H9 (cell line): ENCODE measurements at regions not wholly inside any gene's neighbourhood (a gene's known extent, or its start where the extent isn't known, plus 50 kb on each side); places are given as distances from the start of the nearest gene placed in this dataset.

Experiments used
- DNase-seq: peaks from one replicate; pipeline ENCODE4 v3.0.0-alpha.2; 2017
- H2AFZ ChIP-seq: one replicate; pipeline ENCODE4 v1.6.1; 2013; ENCODE audit warnings: mild to moderate bottlenecking, low read length, control low read depth, moderate library complexity
- H2AK5ac ChIP-seq: 2 replicates; pipeline ENCODE4 v1.6.1; 2013; ENCODE audit warnings: low read length, control low read depth, mixed read lengths; ENCODE audit not compliant: insufficient read length
- H2BK120ac ChIP-seq: one replicate; pipeline ENCODE4 v1.6.1; 2013; ENCODE audit warnings: low read depth, mild to moderate bottlenecking, low read length, control low read depth, inconsistent platforms; ENCODE audit not compliant: poor library complexity, severe bottlenecking
- H2BK12ac ChIP-seq: 2 replicates; pipeline ENCODE4 v1.6.1; 2013; ENCODE audit warnings: low read length, control low read depth, mixed read lengths, low read depth; ENCODE audit not compliant: insufficient read length
- H2BK15ac ChIP-seq: 2 replicates; pipeline ENCODE4 v1.6.1; 2013; ENCODE audit warnings: low read depth, low read length, control low read depth
- H2BK20ac ChIP-seq: one replicate; pipeline ENCODE4 v1.6.1; 2013; ENCODE audit warnings: low read depth, mild to moderate bottlenecking, low read length, control low read depth, inconsistent platforms; ENCODE audit not compliant: poor library complexity, severe bottlenecking
- H2BK5ac ChIP-seq: 2 replicates; pipeline ENCODE4 v1.6.1; 2013; ENCODE audit warnings: low read length, control low read depth, mixed read lengths; ENCODE audit not compliant: insufficient read length
- H3K14ac ChIP-seq: 2 replicates; pipeline ENCODE4 v1.6.1; 2013; ENCODE audit warnings: low read length, control low read depth; ENCODE audit not compliant: insufficient read depth
- H3K18ac ChIP-seq: 2 replicates; pipeline ENCODE4 v1.6.1; 2013; ENCODE audit warnings: low read depth, mild to moderate bottlenecking, mixed read lengths, low read length, control low read depth; ENCODE audit not compliant: insufficient read length
- H3K23ac ChIP-seq: 2 replicates; pipeline ENCODE4 v1.6.1; 2013; ENCODE audit warnings: low read length, control low read depth, mixed read lengths, low read depth; ENCODE audit not compliant: insufficient read length
- H3K23me2 ChIP-seq: 2 replicates; pipeline ENCODE4 v1.6.1; 2013; ENCODE audit warnings: low read depth, mild to moderate bottlenecking, mixed read lengths, low read length, control low read depth; ENCODE audit not compliant: insufficient read length, poor library complexity, severe bottlenecking
- H3K27ac ChIP-seq: 2 replicates; pipeline ENCODE4 v1.5.1; 2013; ENCODE audit warnings: low read length, control low read depth, mixed read lengths, low read depth; ENCODE audit not compliant: insufficient read length
- H3K27me3 ChIP-seq: 2 replicates; pipeline ENCODE4 v1.6.1; 2013; ENCODE audit warnings: low read length, control low read depth, inconsistent platforms; ENCODE audit not compliant: insufficient read depth
- H3K4ac ChIP-seq: 2 replicates; pipeline ENCODE4 v1.6.1; 2013; ENCODE audit warnings: low read depth, mild to moderate bottlenecking, control low read depth, inconsistent platforms, low read length, moderate library complexity
- H3K4me1 ChIP-seq: 2 replicates; pipeline ENCODE4 v1.6.1; 2013; ENCODE audit warnings: low read length, control low read depth, inconsistent platforms; ENCODE audit not compliant: insufficient read depth
- H3K4me2 ChIP-seq: 2 replicates; pipeline ENCODE4 v1.6.1; 2013; ENCODE audit warnings: low read length, control low read depth, mixed read lengths; ENCODE audit not compliant: insufficient read length, insufficient read depth
- H3K56ac ChIP-seq: 2 replicates; pipeline ENCODE4 v1.6.1; 2013; ENCODE audit warnings: low read depth, mild to moderate bottlenecking, mixed read lengths, low read length, control low read depth; ENCODE audit not compliant: insufficient read length
- H3K79me1 ChIP-seq: 2 replicates; pipeline ENCODE4 v1.6.1; 2013; ENCODE audit warnings: low read depth, mild to moderate bottlenecking, moderate library complexity, low read length, control low read depth, inconsistent platforms; ENCODE audit not compliant: insufficient read depth, poor library complexity, severe bottlenecking
- H3K79me2 ChIP-seq: 2 replicates; pipeline ENCODE4 v1.6.1; 2013; ENCODE audit warnings: low read length, control low read depth, inconsistent platforms; ENCODE audit not compliant: insufficient read depth
- H3K9ac ChIP-seq: 2 replicates; pipeline ENCODE4 v1.6.1; 2013; ENCODE audit warnings: low read length, control low read depth, mixed read lengths; ENCODE audit not compliant: insufficient read length; ENCODE audit errors: extremely low read depth
- H3K9me3 ChIP-seq: one replicate; pipeline ENCODE4 v1.6.1; 2013; ENCODE audit warnings: low read depth, low read length, inconsistent platforms; ENCODE audit not compliant: control insufficient read depth
- H3T11ph ChIP-seq: one replicate; pipeline ENCODE4 v1.6.1; 2013; ENCODE audit warnings: mild to moderate bottlenecking, low read length, control low read depth, inconsistent platforms
- H4K20me1 ChIP-seq: one replicate; pipeline ENCODE4 v1.6.1; 2013; ENCODE audit not compliant: control insufficient read depth, insufficient read length, insufficient read depth
- H4K5ac ChIP-seq: 2 replicates; pipeline ENCODE4 v1.6.1; 2013; ENCODE audit warnings: low read depth, mild to moderate bottlenecking, mixed read lengths, low read length, control low read depth; ENCODE audit not compliant: insufficient read length
- H4K8ac ChIP-seq: replicated peaks from 2 replicates; pipeline ENCODE4 v1.6.1; 2013; ENCODE audit warnings: low read length, control low read depth, mixed read lengths, low read depth; ENCODE audit not compliant: insufficient read length
- H4K91ac ChIP-seq: 2 replicates; pipeline ENCODE4 v1.6.1; 2013; ENCODE audit warnings: low read depth, mild to moderate bottlenecking, moderate library complexity, mixed read lengths, low read length, control low read depth; ENCODE audit not compliant: insufficient read length
- H3K27ac Mint-ChIP-seq, 3 experiments: 2 replicates in 2 of 3; 3 replicates in 1 of 3; pipeline ENCODE4 v1.8.0; 2020 to 2021; ENCODE audit warnings: mixed read lengths in 3 of 3, mild to moderate bottlenecking in 1 of 3, moderate library complexity in 1 of 3
- H3K27me3 Mint-ChIP-seq: 2 replicates; pipeline ENCODE4 v1.8.0; 2021; ENCODE audit warnings: low read depth, mild to moderate bottlenecking, moderate library complexity, mixed read lengths
- H3K36me3 Mint-ChIP-seq, 3 experiments: 2 replicates in 2 of 3; 3 replicates in 1 of 3; pipeline ENCODE4 v1.8.0; 2020 to 2021; ENCODE audit warnings: low read depth in 3 of 3, mixed read lengths in 3 of 3; ENCODE audit not compliant: insufficient read depth in 1 of 3
- H3K4me1 Mint-ChIP-seq, 2 experiments: 2 replicates each; pipeline ENCODE4 v1.8.0; 2020; ENCODE audit warnings: mixed read lengths in 2 of 2
- H3K4me3 Mint-ChIP-seq, 2 experiments: 2 replicates in 1 of 2; 3 replicates in 1 of 2; pipeline ENCODE4 v1.8.0; 2020 to 2021; ENCODE audit warnings: mild to moderate bottlenecking in 2 of 2, mixed read lengths in 2 of 2, moderate library complexity in 1 of 2
- H3K9me3 Mint-ChIP-seq, 2 experiments: 2 replicates in 1 of 2; 3 replicates in 1 of 2; pipeline ENCODE4 v1.8.0; 2020; ENCODE audit warnings: mild to moderate bottlenecking in 2 of 2, mixed read lengths in 2 of 2, moderate library complexity in 1 of 2
- CTCF ChIP-seq: fragments of 200-600 bp; sonication (generic); conservative IDR thresholded peaks from 3 replicates; pipeline ENCODE4 v1.8.0; 2021; ENCODE audit warnings: antibody characterized with exemption, mild to moderate bottlenecking

GRCh38 chr13:74066937-74067336, 67.3 kb downstream of the KLF12 start:
- H3T11ph ChIP-seq, result no peak overlapping the region
- no peak overlapping the region for H2AK5ac ChIP-seq
- H3K9ac ChIP-seq, result no peak overlapping the region
- DNase-seq, result no peak
- H3K9me3 ChIP-seq, result no peaks in the 10 kb centered on the region
- no peak overlapping the region for H3K23ac ChIP-seq
- Mint-ChIP-seq H3K27ac (no peak overlapping the region), H3K4me1 (no peaks in the 10 kb centered on the region), H3K27me3 (no peaks in the 10 kb centered on the region), H3K4me3 (no peak overlapping the region), H3K9me3 (no peaks in the 10 kb centered on the region), H3K36me3 (no peaks in the 10 kb centered on the region; a peak in 1 of 7 replicates)
- H4K5ac ChIP-seq, result no peak overlapping the region
- no peaks in the 10 kb centered on the region for H3K79me1 ChIP-seq
- H3K23me2 ChIP-seq, result no peaks in the 10 kb centered on the region
- no peaks in the 10 kb centered on the region for H4K20me1 ChIP-seq
- H2BK20ac ChIP-seq, result no peak overlapping the region
- H3K4ac ChIP-seq, result no peak overlapping the region
- no peak overlapping the region for H4K91ac ChIP-seq
- no peak overlapping the region for H2BK120ac ChIP-seq
- H3K79me2 ChIP-seq, result no peaks in the 10 kb centered on the region
- no peak overlapping the region for H3K4me2 ChIP-seq
- H3K4me1 ChIP-seq, result no peaks in the 10 kb centered on the region
- H2AFZ ChIP-seq, result no peak overlapping the region
- H3K18ac ChIP-seq, result no peak overlapping the region
- no peak overlapping the region for H4K8ac ChIP-seq
- no peak overlapping the region for H2BK5ac ChIP-seq
- H3K56ac ChIP-seq, result no peak overlapping the region
- no peak overlapping the region for H2BK12ac ChIP-seq
- H3K27ac ChIP-seq, result no peak overlapping the region
- H3K27me3 ChIP-seq, result no peaks in the 10 kb centered on the region
- TF ChIP-seq CTCF, result no peak
- no peak overlapping the region for H3K14ac ChIP-seq
- no peak overlapping the region for H2BK15ac ChIP-seq
